Mucosa of rectum (tissue), 2 donors: ENCODE measurements at regions not wholly inside any gene's neighbourhood (a gene's known extent, or its start where the extent isn't known, plus 50 kb on each side); places are given as distances from the start of the nearest gene placed in this dataset.

Experiments
- H3K27ac ChIP-seq, 2 donors: one replicate each; pipeline ENCODE4 v1.7.0; 2013; ENCODE audit warnings: inconsistent platforms in 2 of 2, low read depth in 2 of 2, low read length in 2 of 2
- H3K27me3 ChIP-seq, 2 donors: one replicate each; pipeline ENCODE4 v1.7.0; 2013; ENCODE audit warnings: low read length in 2 of 2; ENCODE audit not compliant: control insufficient read depth in 2 of 2, insufficient read depth in 2 of 2
- H3K36me3 ChIP-seq, 2 donors: one replicate each; pipeline ENCODE4 v1.7.0; 2013; ENCODE audit warnings: low read length in 2 of 2; ENCODE audit not compliant: control insufficient read depth in 2 of 2, insufficient read depth in 2 of 2
- H3K4me1 ChIP-seq, 2 donors: one replicate each; pipeline ENCODE4 v1.7.0; 2013; ENCODE audit warnings: low read length in 2 of 2, mild to moderate bottlenecking in 1 of 2; ENCODE audit not compliant: control insufficient read depth in 2 of 2, insufficient read depth in 2 of 2
- H3K4me3 ChIP-seq, 2 donors: one replicate each; pipeline ENCODE4 v1.7.0; 2013; ENCODE audit warnings: low read length in 2 of 2
- H3K9ac ChIP-seq, 2 donors: one replicate each; pipeline ENCODE4 v1.7.0; 2013; ENCODE audit warnings: low read length in 2 of 2, low read depth in 1 of 2, mild to moderate bottlenecking in 1 of 2
- H3K9me3 ChIP-seq, 2 donors: one replicate each; pipeline ENCODE4 v1.7.0; 2013; ENCODE audit warnings: low read length in 2 of 2; ENCODE audit not compliant: control insufficient read depth in 2 of 2
- donor health status: healthy.
- donor health status: Normal muscosa, but diverticular disease.

DNA sequence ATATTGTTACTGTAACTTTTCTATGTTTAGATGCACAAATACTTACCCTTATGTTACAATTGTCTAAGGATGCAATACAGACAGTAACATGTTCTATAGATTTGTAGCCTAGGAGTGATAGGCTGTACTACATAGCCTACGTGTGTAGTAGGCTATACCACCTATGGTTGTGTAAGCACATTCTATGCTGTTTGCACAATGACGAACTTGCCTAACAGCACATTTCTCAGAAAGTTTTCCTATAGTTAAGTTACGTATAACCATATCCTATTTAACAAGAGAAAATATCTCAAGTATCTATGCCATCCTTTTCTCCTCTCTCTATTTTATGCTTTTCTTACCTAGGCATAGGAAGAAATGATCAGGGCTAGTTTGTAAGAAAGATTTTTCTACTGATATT lies 710.8 kb upstream of the HTR2C start:
- Histone ChIP-seq H3K9ac (no peak overlapping the region), H3K27me3 (no peaks in the 10 kb centered on the region), H3K4me1 (no peaks in the 10 kb centered on the region), H3K27ac (no peak overlapping the region), H3K9me3 (no peaks in the 10 kb centered on the region), H3K4me3 (no peak overlapping the region), H3K36me3 (no peaks in the 10 kb centered on the region)

DNA sequence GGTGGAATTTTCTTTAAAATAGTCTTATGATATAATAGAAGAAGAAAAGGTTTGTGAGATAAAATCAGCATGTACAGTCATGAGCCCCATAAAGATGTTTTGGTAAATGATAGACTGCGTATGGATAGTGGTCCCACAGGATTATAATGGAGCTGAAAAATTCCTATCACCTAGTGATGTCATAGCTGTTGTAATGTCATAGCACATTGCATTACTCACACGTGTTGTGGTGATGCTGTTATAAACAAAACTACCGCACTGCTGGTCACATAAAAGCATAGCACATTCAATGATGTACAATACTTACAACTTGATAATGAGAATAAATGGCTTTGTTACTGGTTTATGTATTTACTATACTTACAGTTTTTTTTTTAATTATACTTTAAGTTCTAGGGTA lies 715.2 kb upstream of the HTR2C start:
- Histone ChIP-seq H3K9me3 (no peaks in the 10 kb centered on the region), H3K36me3 (no peaks in the 10 kb centered on the region), H3K9ac (no peak overlapping the region), H3K4me3 (no peak overlapping the region), H3K27me3 (no peaks in the 10 kb centered on the region), H3K27ac (no peak overlapping the region), H3K4me1 (no peaks in the 10 kb centered on the region)

DNA sequence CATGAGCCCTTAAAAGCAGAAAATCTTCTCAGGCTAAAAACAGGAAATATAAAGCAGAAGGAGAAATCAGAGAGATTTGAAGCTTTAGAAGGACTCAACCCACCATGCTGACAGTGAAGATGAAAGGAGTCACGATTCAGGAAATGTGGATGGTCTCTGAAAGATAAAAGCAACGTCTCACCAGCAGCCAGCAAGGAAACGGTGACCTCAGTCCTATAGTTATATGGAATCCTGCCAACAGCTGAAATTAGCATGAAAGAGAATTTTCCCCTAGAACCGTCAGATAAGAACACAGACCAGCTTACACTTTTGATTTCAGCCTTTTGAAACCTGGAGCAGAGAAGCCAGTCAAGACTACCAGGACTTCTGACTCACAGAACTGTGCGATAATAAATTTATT lies 715.7 kb upstream of the HTR2C start:
- H3K27me3 ChIP-seq, result no peaks in the 10 kb centered on the region
- no peak overlapping the region for H3K9ac ChIP-seq
- H3K27ac ChIP-seq, result no peak overlapping the region
- no peaks in the 10 kb centered on the region for H3K36me3 ChIP-seq
- no peaks in the 10 kb centered on the region for H3K4me1 ChIP-seq
- no peaks in the 10 kb centered on the region for H3K9me3 ChIP-seq
- H3K4me3 ChIP-seq, result no peak overlapping the region

DNA sequence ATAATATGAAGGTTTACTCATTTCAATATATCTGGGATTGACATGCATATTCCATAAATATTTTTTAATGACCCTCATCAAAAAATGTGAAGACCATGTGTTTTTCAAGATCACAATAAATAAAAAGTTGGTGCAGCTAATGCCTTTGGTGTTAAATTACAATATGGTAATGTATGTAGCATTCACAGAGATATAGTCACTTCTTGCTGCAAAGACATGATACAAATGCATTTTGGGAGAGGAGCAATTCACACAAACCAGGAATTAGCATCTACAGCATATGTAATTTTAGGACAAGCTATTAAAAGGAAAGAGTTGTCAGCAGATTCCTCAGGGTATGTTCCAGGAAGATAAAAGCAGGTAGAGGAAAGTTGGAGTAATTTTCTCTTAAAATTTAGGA lies 734.5 kb upstream of the HTR2C start:
- Histone ChIP-seq H3K4me1 (no peaks in the 10 kb centered on the region), H3K9ac (no peak overlapping the region), H3K4me3 (no peak overlapping the region), H3K27me3 (no peaks in the 10 kb centered on the region), H3K9me3 (no peaks in the 10 kb centered on the region), H3K27ac (no peak overlapping the region), H3K36me3 (no peaks in the 10 kb centered on the region)

DNA sequence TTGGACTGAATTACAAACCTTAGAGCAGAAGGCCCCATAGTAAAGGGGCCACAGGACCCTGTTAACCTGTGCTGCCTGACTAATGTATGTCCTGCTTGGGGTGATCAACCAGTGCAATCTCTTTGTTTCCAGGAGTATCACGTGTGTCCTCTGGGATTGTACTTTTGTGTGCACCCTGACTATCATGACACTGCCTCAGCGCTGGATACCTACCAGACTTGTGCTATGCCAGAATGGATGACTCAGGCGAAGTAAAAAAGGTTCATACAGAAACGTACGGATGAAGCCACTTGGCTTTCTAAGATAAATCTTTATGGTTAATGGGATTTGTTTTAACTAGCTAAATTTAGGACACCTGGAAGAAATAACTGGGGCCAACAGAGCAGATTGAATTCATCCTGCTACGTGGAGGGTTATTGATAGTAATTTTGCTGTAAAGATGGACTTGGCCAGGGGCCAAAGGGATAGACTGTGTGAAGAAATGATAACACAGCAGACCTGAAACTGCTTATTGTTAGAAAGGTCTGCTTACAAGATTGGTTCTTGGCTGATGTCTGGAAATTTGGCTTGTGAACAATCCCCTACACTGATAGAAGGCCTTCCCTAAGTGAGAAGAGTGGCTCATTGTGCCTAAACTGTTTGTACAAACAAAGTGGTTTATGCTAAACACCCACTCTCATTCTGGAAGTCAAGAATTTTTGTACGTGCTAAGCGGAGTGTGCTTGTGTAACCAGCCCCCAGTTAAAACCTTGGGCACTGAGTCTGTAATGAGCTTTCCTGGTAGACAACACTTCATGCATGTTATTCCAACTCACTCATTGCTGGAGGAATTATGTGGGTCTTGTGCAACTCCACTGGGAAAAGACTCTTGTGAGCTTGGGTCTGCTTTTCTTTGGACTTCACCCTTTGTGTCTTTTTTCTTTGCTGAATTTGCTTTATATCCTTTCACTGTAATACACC lies 750.5 kb upstream of the HTR2C start:
- H3K27me3 ChIP-seq, result peaks cover 0 to 2% of the 10 kb centered on the region in 2 donors
- H3K36me3 ChIP-seq, result no peaks in the 10 kb centered on the region
- H3K4me3 ChIP-seq, result no peak overlapping the region
- H3K9ac ChIP-seq, result no peak overlapping the region
- H3K9me3 ChIP-seq, result no peaks in the 10 kb centered on the region
- no peaks in the 10 kb centered on the region for H3K4me1 ChIP-seq
- H3K27ac ChIP-seq, result no peak overlapping the region

DNA sequence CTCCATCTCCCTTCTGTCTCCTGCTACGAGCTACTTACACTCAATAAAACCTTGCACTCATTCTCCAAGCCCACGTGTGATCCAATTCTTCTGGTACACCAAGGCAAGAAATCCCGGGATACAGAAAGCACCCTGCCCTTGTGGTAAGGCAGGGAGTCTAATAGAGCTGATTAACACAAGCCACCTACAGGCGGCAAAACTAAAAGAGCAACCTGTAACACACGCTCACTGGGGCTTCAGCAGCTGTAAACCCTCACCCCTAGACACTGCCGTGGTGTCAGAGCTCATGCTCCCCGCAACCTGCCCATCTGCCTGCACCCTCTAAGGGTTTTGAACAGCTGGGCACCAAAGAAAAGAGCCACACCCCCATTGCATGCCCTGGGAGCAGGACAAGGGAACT lies 755.4 kb upstream of the HTR2C start:
- Histone ChIP-seq H3K9ac (no peak overlapping the region), H3K4me1 (no peaks in the 10 kb centered on the region), H3K9me3 (no peaks in the 10 kb centered on the region), H3K4me3 (no peak overlapping the region), H3K36me3 (no peaks in the 10 kb centered on the region), H3K27me3 (peaks cover 0 to 2% of the 10 kb centered on the region in 2 donors), H3K27ac (no peak overlapping the region)

DNA sequence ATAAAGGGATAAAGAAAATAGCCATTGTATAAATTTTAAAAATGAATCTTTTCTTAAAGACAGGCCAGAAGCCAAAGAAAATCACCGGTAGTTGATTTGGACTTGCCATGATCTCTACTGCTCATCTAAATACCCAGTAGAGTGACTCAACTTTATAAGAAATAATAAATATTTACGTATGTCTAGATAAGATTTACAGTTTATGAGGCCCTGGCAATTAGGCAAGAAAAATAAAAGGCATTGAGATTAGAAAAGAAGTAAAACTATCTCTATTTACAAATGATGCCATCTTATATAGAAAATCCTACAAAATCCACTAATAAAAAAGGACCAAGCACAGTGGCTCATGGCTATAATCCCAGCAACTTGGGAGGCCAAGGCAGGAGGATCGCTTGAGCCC lies 765.5 kb upstream of the HTR2C start:
- Histone ChIP-seq H3K27ac (no peak overlapping the region), H3K36me3 (no peaks in the 10 kb centered on the region), H3K4me3 (no peak overlapping the region), H3K9ac (no peak overlapping the region), H3K27me3 (no peaks in the 10 kb centered on the region), H3K4me1 (no peaks in the 10 kb centered on the region), H3K9me3 (no peaks in the 10 kb centered on the region)

DNA sequence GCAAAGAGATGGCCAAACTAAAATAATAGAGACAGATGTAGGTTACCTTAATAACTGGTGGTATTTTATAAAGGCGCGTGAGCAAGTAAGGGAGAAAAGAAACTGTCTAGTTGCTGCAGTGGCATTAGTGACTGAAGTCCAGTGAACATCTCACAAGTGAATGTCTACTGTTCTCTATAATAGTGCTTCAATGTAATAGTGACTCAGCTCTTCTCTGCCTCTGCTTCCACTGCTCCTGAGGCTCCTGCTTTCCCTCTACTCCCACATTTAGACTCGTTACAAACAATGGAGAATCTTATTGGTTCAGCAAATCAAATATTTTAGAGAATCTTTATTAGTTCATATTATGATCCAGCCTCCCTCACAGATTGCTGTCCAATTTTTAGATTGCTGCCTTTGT lies 779.1 kb upstream of the HTR2C start:
- H3K9me3 ChIP-seq, result no peaks in the 10 kb centered on the region
- H3K4me3 ChIP-seq, result no peak overlapping the region
- no peak overlapping the region for H3K27ac ChIP-seq
- peaks cover 0 to 3% of the 10 kb centered on the region in 2 donors for H3K27me3 ChIP-seq
- no peaks in the 10 kb centered on the region for H3K4me1 ChIP-seq
- no peak overlapping the region for H3K9ac ChIP-seq
- H3K36me3 ChIP-seq, result no peaks in the 10 kb centered on the region

DNA sequence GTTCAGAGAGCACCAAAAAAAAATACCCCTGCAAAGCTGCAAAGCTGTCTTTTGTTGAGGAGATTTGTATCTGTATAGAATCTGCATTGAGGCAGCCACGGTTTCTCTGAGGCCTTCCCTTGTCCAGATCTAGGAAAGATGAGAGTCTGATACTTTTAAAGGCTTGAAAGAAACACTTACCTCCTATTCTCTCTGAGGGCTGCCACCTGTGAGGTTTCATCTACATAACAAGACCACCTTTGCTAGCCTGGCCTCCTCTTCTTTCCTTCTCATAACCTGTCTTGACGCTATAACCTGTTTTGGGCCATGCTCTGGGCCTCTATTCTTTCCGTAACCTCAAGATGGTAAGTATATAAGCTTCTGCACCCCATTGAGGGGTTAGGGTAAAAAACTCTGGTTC lies 779.6 kb upstream of the HTR2C start:
- H3K4me3 ChIP-seq, result no peak overlapping the region
- H3K4me1 ChIP-seq, result no peaks in the 10 kb centered on the region
- peaks cover 0 to 3% of the 10 kb centered on the region in 2 donors for H3K27me3 ChIP-seq
- H3K36me3 ChIP-seq, result no peaks in the 10 kb centered on the region
- H3K9ac ChIP-seq, result no peak overlapping the region
- H3K27ac ChIP-seq, result no peak overlapping the region
- no peaks in the 10 kb centered on the region for H3K9me3 ChIP-seq

DNA sequence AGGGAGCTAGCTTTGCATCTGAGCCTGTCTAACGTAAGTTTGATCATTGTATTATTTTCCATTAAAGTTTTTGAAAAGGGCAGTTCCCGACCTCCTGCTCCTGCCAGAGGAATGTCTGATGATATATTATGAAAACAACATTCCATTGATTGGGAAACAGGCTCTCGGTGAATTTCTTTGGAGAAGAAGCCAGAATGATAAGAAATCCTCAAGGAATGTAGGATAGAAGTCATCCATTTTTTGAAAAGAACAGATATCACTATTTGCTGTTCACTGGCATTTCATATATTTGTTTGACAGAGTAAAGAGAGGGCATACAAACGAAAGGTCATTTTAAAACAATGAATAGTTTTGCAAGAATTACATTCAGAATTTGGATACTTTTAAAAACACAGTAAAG lies 781.0 kb upstream of the HTR2C start:
- H3K27ac ChIP-seq, result no peak overlapping the region
- no peak overlapping the region for H3K9ac ChIP-seq
- H3K4me1 ChIP-seq, result no peaks in the 10 kb centered on the region
- H3K27me3 ChIP-seq, result peaks cover 0 to 3% of the 10 kb centered on the region in 2 donors
- no peaks in the 10 kb centered on the region for H3K9me3 ChIP-seq
- no peak overlapping the region for H3K4me3 ChIP-seq
- no peaks in the 10 kb centered on the region for H3K36me3 ChIP-seq
